ENCODE measurements at regions not wholly inside any gene's neighbourhood (a gene's known extent, or its start where the extent isn't known, plus 50 kb on each side); places are given as distances from the start of the nearest gene placed in this dataset.

- intact Hi-C loops (cut with DNase I): no loop called here
- no peak for ATAC-seq
- DNase-seq: no peak
- WGBS, 3 donors: 90 to 97% (median 96%) methylated on average over 1 of the region's 1 CpG
- H3K4me1 ChIP-seq: no peaks in the 10 kb centered on the region
- H3K27ac ChIP-seq: no peak overlapping the region
- TF ChIP-seq CTCF (IDR thresholded peaks at IDR 0.05): no peak
- peaks cover 0 to 20% (median 4%) of the 10 kb centered on the region in 3 donors for H3K27me3 ChIP-seq (ENCODE audit: insufficient read depth in 3 of 3, low read length in 2 of 3)
- no peaks in the 10 kb centered on the region for H3K36me3 ChIP-seq (ENCODE audit: insufficient read depth in 1 of 2, low read depth in 1 of 2)
- no peaks in the 10 kb centered on the region for H3K9me3 ChIP-seq
- H3K4me3 ChIP-seq: no peak overlapping the region
Measured at GRCh38 chr22:49138250-49138790, 689.4 kb downstream of the BRD1 start.

GRCh38 chr22:49137206-49137840, 690.4 kb downstream of the BRD1 start:
- DNase-seq (no peak), ATAC-seq (no peak)
- intact Hi-C loops (cut with DNase I): no loop called here
- no peaks in the 10 kb centered on the region for H3K36me3 ChIP-seq (ENCODE audit: insufficient read depth in 1 of 2, low read depth in 1 of 2)
- H3K9me3 ChIP-seq: no peaks in the 10 kb centered on the region
- WGBS, 3 donors: 53 to 63% (median 56%) methylated on average over 6 to 7 of the region's 7 CpGs
- TF ChIP-seq CTCF (IDR thresholded peaks at IDR 0.05): no peak
- H3K27me3 ChIP-seq (ENCODE audit: insufficient read depth in 3 of 3, low read length in 2 of 3): peaks cover 0 to 20% (median 3%) of the 10 kb centered on the region in 3 donors
- H3K27ac ChIP-seq: no peak overlapping the region
- H3K4me1 ChIP-seq: no peaks in the 10 kb centered on the region
- no peak overlapping the region for H3K4me3 ChIP-seq

GRCh38 chr22:49136816-49137180, 690.9 kb downstream of the BRD1 start:
- no peak for DNase-seq
- no peak for ATAC-seq
- H3K4me1 ChIP-seq: no peaks in the 10 kb centered on the region
- intact Hi-C loops (cut with DNase I): no loop called here
- no peaks in the 10 kb centered on the region for H3K36me3 ChIP-seq (ENCODE audit: insufficient read depth in 1 of 2, low read depth in 1 of 2)
- no peaks in the 10 kb centered on the region for H3K9me3 ChIP-seq
- peaks cover 0 to 18% (median 3%) of the 10 kb centered on the region in 3 donors for H3K27me3 ChIP-seq (ENCODE audit: insufficient read depth in 3 of 3, low read length in 2 of 3)
- TF ChIP-seq CTCF (IDR thresholded peaks at IDR 0.05): no peak
- no peak overlapping the region for H3K27ac ChIP-seq
- 80 to 90% (median 82%) methylated on average over 9 of the region's 9 CpGs for WGBS, 3 donors
- no peak overlapping the region for H3K4me3 ChIP-seq

GRCh38 chr22:49136041-49136815, 691.4 kb downstream of the BRD1 start:
- H3K4me1 ChIP-seq: no peaks in the 10 kb centered on the region
- H3K9me3 ChIP-seq: no peaks in the 10 kb centered on the region
- DNase-seq (no peak), ATAC-seq (no peak)
- no peaks in the 10 kb centered on the region for H3K36me3 ChIP-seq (ENCODE audit: insufficient read depth in 1 of 2, low read depth in 1 of 2)
- H3K4me3 ChIP-seq: no peak overlapping the region
- intact Hi-C loops (cut with DNase I): no loop called here
- H3K27me3 ChIP-seq (ENCODE audit: insufficient read depth in 3 of 3, low read length in 2 of 3): peaks cover 0 to 12% (median 1%) of the 10 kb centered on the region in 3 donors
- WGBS, 3 donors: 69 to 71% (median 70%) methylated on average over 25 of the region's 25 CpGs
- no peak for TF ChIP-seq CTCF (IDR thresholded peaks at IDR 0.05)
- H3K27ac ChIP-seq: no peak overlapping the region

Measured in psoas muscle (tissue), 7 donors.